LNCAP (cell line): ENCODE measurements at regions not wholly inside any gene's neighbourhood (a gene's known extent, or its start where the extent isn't known, plus 50 kb on each side); places are given as distances from the start of the nearest gene placed in this dataset.

Experiments
- TF ChIP-seq, protein P1 (sequence below): fragments of 450-650 bp; IDR thresholded peaks from 2 replicates; pipeline ENCODE4 v1.5.1; 2017; ENCODE audit warnings: mild to moderate bottlenecking

GRCh38 chr6:85252085-85252484 is 197.8 kb upstream of the NT5E start:
- TF ChIP-seq, protein P1, sequence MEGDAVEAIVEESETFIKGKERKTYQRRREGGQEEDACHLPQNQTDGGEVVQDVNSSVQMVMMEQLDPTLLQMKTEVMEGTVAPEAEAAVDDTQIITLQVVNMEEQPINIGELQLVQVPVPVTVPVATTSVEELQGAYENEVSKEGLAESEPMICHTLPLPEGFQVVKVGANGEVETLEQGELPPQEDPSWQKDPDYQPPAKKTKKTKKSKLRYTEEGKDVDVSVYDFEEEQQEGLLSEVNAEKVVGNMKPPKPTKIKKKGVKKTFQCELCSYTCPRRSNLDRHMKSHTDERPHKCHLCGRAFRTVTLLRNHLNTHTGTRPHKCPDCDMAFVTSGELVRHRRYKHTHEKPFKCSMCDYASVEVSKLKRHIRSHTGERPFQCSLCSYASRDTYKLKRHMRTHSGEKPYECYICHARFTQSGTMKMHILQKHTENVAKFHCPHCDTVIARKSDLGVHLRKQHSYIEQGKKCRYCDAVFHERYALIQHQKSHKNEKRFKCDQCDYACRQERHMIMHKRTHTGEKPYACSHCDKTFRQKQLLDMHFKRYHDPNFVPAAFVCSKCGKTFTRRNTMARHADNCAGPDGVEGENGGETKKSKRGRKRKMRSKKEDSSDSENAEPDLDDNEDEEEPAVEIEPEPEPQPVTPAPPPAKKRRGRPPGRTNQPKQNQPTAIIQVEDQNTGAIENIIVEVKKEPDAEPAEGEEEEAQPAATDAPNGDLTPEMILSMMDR = no peak

GRCh38 chr6:85251300-85251699 is 198.6 kb upstream of the NT5E start:
- TF ChIP-seq, protein P1 = no peak

GRCh38 chr6:85250586-85251220 is 199.2 kb upstream of the NT5E start:
- TF ChIP-seq, protein P1 = no peak

- TF ChIP-seq, protein P1 = no peak
These were observed 204.9 kb upstream of the NT5E start for GRCh38 chr6:85245004-85245403.

DNA sequence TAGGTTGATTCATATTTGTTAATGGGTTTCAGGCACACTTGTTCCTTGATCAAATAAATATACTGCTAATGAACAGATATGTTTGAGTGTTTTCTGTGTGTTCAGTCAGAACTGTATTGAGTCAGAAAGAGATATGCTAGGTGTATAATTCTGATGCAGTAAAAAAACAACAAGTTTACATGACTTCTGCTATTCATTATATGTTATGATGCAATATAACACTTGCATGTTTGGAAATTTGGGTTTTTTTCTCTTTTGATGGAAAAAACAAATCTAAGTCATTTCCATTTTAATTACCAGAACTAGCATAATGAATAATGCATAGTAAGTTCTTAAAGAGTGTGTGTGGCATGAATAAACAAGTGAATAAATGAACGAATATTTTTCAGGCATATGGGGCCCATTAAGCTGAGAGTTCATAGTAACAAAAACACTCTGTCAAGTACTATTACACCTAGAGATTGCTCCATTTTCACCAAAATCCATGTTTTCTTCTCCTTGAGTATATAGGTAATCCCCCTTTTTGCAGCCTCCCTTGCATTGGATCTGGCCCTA is 208.3 kb upstream of the NT5E start:
- TF ChIP-seq, protein P1 = no peak

- TF ChIP-seq, protein P1 = no peak
These were observed 209.0 kb upstream of the NT5E start for GRCh38 chr6:85240787-85241385.

- TF ChIP-seq, protein P1 = no peak
These were observed 212.4 kb upstream of the NT5E start for GRCh38 chr6:85237478-85237877.
